B cell (primary cell): ENCODE measurements at regions not wholly inside any gene's neighbourhood (a gene's known extent, or its start where the extent isn't known, plus 50 kb on each side); places are given as distances from the start of the nearest gene placed in this dataset.

ENCODE experiments used
- EZH2 ChIP-seq: IDR thresholded peaks from 2 replicates; pipeline ENCODE4 v1.6.1; 2012; ENCODE audit warnings: borderline replicate concordance, low read depth, mild to moderate bottlenecking, moderate library complexity, low read length; ENCODE audit not compliant: insufficient read depth, poor library complexity, severe bottlenecking
- TF ChIP-seq, protein P1 (sequence below): fragments of 200-600 bp; IDR thresholded peaks from one replicate; pipeline ENCODE4 v1.8.0; 2022; ENCODE audit warnings: antibody characterized with exemption, mild to moderate bottlenecking

- TF ChIP-seq, protein P1, sequence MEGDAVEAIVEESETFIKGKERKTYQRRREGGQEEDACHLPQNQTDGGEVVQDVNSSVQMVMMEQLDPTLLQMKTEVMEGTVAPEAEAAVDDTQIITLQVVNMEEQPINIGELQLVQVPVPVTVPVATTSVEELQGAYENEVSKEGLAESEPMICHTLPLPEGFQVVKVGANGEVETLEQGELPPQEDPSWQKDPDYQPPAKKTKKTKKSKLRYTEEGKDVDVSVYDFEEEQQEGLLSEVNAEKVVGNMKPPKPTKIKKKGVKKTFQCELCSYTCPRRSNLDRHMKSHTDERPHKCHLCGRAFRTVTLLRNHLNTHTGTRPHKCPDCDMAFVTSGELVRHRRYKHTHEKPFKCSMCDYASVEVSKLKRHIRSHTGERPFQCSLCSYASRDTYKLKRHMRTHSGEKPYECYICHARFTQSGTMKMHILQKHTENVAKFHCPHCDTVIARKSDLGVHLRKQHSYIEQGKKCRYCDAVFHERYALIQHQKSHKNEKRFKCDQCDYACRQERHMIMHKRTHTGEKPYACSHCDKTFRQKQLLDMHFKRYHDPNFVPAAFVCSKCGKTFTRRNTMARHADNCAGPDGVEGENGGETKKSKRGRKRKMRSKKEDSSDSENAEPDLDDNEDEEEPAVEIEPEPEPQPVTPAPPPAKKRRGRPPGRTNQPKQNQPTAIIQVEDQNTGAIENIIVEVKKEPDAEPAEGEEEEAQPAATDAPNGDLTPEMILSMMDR = no peak
- no peak for TF ChIP-seq EZH2
Observed at GRCh38 chr9:8052991-8053390, 253.4 kb upstream of the DMAC1 start.
